ENCODE measurements at regions not wholly inside any gene's neighbourhood (a gene's known extent, or its start where the extent isn't known, plus 50 kb on each side); places are given as distances from the start of the nearest gene placed in this dataset.

GRCh38 chr6:152815230-152815872, 64.8 kb downstream of the VIP start:
- no peak overlapping the region for H2BK5ac ChIP-seq (ENCODE audit: low read depth, low read length, poor library complexity, severe bottlenecking)
- ChIA-PET POLR2A (ENCODE audit: unreplicated experiment) (no interaction called here), CTCF (interaction anchor here (0.7 kb wide), 1 partner anchor 67 kb away, joined by 3 read pairs; no protein-coding TSS in a partner anchor)
- H3K14ac ChIP-seq (replicated peaks; ENCODE audit: low read depth, low read length) = no peak overlapping the region
- ATAC-seq (ENCODE audit: low read depth) (no peak), DNase-seq (no peak)
- 33% methylated on average over 1 of the region's 5 CpGs; no CpG with 5 or more reads in 1 of the 2 experiments for WGBS, 2 experiments (ENCODE audit: extremely low coverage in 2 of 2, insufficient read length in 1 of 2)
- H3K4me1 ChIP-seq (ENCODE audit: control insufficient read depth, insufficient read depth, low read length) = no peaks in the 10 kb centered on the region
- dilution Hi-C loops (cut with HindIII; ENCODE audit: low sequenced_read_pairs, unreplicated experiment) = no loop called here
- H2BK120ac ChIP-seq (ENCODE audit: low read depth, low read length) = no peak overlapping the region
- no peak overlapping the region for H4K5ac ChIP-seq (ENCODE audit: low read depth, low read length)
- no peak overlapping the region for H3K9ac ChIP-seq (ENCODE audit: low read depth, low read length)
- intact Hi-C loops (cut with micrococcal nuclease) = no loop called here
- H3K4me3 ChIP-seq (ENCODE audit: insufficient read depth, low read depth, low read length) = no peak overlapping the region
- in situ Hi-C loops (cut with MboI; ENCODE audit: low sequenced_read_pairs) = no loop called here
- H3K56ac ChIP-seq (ENCODE audit: extremely low read depth, insufficient read depth, low read length) = no peak overlapping the region
- H3K23ac ChIP-seq (ENCODE audit: low read depth, low read length) = no peak overlapping the region
- no peaks in the 10 kb centered on the region for H4K20me1 ChIP-seq (ENCODE audit: insufficient read depth, low read length)
- H3K27me3 ChIP-seq (ENCODE audit: control insufficient read depth, insufficient read depth, low read length) = no peaks in the 10 kb centered on the region; the same call in 1 of the 2 replicates
- H3K4me2 ChIP-seq (ENCODE audit: low read depth, low read length) = no peak overlapping the region
- H3K79me1 ChIP-seq (ENCODE audit: low read depth in 1 of 2, low read length in 2 of 2) = no peaks in the 10 kb centered on the region
- no peak overlapping the region for H3K18ac ChIP-seq (ENCODE audit: low read depth, low read length)
- H3K9me1 ChIP-seq (ENCODE audit: insufficient read depth, low read length) = no peaks in the 10 kb centered on the region
- no peak overlapping the region for H2BK15ac ChIP-seq (ENCODE audit: low read depth, low read length)
- TF ChIP-seq BHLHE40 (IDR thresholded peaks at IDR 0.05; ENCODE audit: low read depth, low read length) = no peak
- TF ChIP-seq USF2 (IDR thresholded peaks at IDR 0.05; ENCODE audit: low read depth, low read length) = no peak
- TF ChIP-seq RFX5 (IDR thresholded peaks at IDR 0.05; ENCODE audit: low read depth, low read length) = no peak
- TF ChIP-seq MAZ (IDR thresholded peaks at IDR 0.05; ENCODE audit: borderline replicate concordance, low read depth, low read length) = no peak
- TF ChIP-seq ELK1 (IDR thresholded peaks at IDR 0.05; ENCODE audit: borderline replicate concordance, low read depth, low read length) = no peak
- no peak for TF ChIP-seq CEBPB (IDR thresholded peaks at IDR 0.05; ENCODE audit: low read depth, low read length)
- no peak for TF ChIP-seq RAD21 (IDR thresholded peaks at IDR 0.05; ENCODE audit: low read length)
- TF ChIP-seq CHD1 (IDR thresholded peaks at IDR 0.05; ENCODE audit: low read depth, low read length) = no peak
- TF ChIP-seq POLR2A (IDR thresholded peaks at IDR 0.05; ENCODE audit: low read depth, low read length) = no peak
- TF ChIP-seq SMC3 (IDR thresholded peaks at IDR 0.05; ENCODE audit: low read depth, low read length) = no peak
- no peak for TF ChIP-seq FOS (IDR thresholded peaks at IDR 0.05; ENCODE audit: low read depth, low read length)
- TF ChIP-seq RCOR1 (IDR thresholded peaks at IDR 0.05; ENCODE audit: insufficient replicate concordance, low read length) = no peak
- no peak for TF ChIP-seq CTCF (conservative IDR thresholded peaks at IDR 0.05; ENCODE audit: low read depth, low read length)
- no peak for TF ChIP-seq MAFK (IDR thresholded peaks at IDR 0.05; ENCODE audit: low read depth, low read length)
- no peak for TF ChIP-seq NFE2L2 (IDR thresholded peaks at IDR 0.05; ENCODE audit: low read depth, low read length)
- no peak for TF ChIP-seq MXI1 (IDR thresholded peaks at IDR 0.05; ENCODE audit: borderline replicate concordance, low read depth, low read length)
- H3K27ac ChIP-seq (ENCODE audit: insufficient read depth, low read length) = no peak overlapping the region
- no peak overlapping the region for H2AK5ac ChIP-seq (ENCODE audit: low read depth, low read length)
- H3K4ac ChIP-seq (ENCODE audit: low read depth, low read length) = no peak overlapping the region
- no peak overlapping the region for H4K91ac ChIP-seq (ENCODE audit: insufficient read depth, low read depth, low read length)
- no peak overlapping the region for H2BK20ac ChIP-seq (ENCODE audit: low read depth, low read length)
- no peaks in the 10 kb centered on the region for H3K9me3 ChIP-seq (ENCODE audit: control insufficient read depth, insufficient read depth, low read length)
- H2AK9ac ChIP-seq (replicated peaks; ENCODE audit: low read depth, low read length, poor library complexity) = no peak overlapping the region
- no peak overlapping the region for H4K8ac ChIP-seq (ENCODE audit: low read depth in 2 of 2, low read length in 2 of 2)
- no peaks in the 10 kb centered on the region for H3K36me3 ChIP-seq (ENCODE audit: control insufficient read depth, insufficient read depth, low read length)
- no TSS peak for BruUV-seq (replicated peaks)
- no peak overlapping the region for H2AFZ ChIP-seq (replicated peaks; ENCODE audit: low read length, poor library complexity)
